ENCODE measurements at regions not wholly inside any gene's neighbourhood (a gene's known extent, or its start where the extent isn't known, plus 50 kb on each side); places are given as distances from the start of the nearest gene placed in this dataset.

- ChIA-PET CTCF (no interaction called here), RAD21 (ENCODE audit: low non-redundant PET in 1 of 2, low total read pairs in 2 of 2, uncharacterized antibody in 2 of 2, unreplicated experiment in 2 of 2) (no interaction called here), POLR2A (no interaction called here)
- Histone ChIP-seq H3K9ac (ENCODE audit: low read length) (no peak overlapping the region), H3K27ac (ENCODE audit: low read depth, low read length) (no peak overlapping the region), H3K36me3 (ENCODE audit: control insufficient read depth in 1 of 2, insufficient read depth in 2 of 2, low read length in 2 of 2) (no peaks in the 10 kb centered on the region), H3K4me1 (ENCODE audit: control insufficient read depth in 1 of 2, insufficient read depth in 2 of 2, low read length in 2 of 2) (no peaks in the 10 kb centered on the region), H4K20me1 (ENCODE audit: insufficient read depth) (no peaks in the 10 kb centered on the region), H3K4me3 (replicated peaks in 1 of 2; ENCODE audit: low read depth in 1 of 2, low read length in 2 of 2) (no peak overlapping the region), H2AFZ (ENCODE audit: low read depth, low read length, poor library complexity, severe bottlenecking) (no peak overlapping the region), H3K9me3 (ENCODE audit: control insufficient read depth in 1 of 2, insufficient read depth in 1 of 2, low read depth in 1 of 2, low read length in 2 of 2) (peaks cover 0 to 4% of the 10 kb centered on the region in 2 experiments; a peak in 2 of 4 replicates), H3K4me2 (ENCODE audit: low read length) (no peak overlapping the region), H3K9me2 (ENCODE audit: insufficient read depth) (no peaks in the 10 kb centered on the region), H3K79me2 (ENCODE audit: insufficient read depth, low read length) (no peaks in the 10 kb centered on the region), H3K27me3 (ENCODE audit: insufficient read depth, low read length) (no peaks in the 10 kb centered on the region)
- intact Hi-C loops (cut with micrococcal nuclease), result no loop called here
- TF ChIP-seq ZBTB33 (IDR thresholded peaks at IDR 0.05; ENCODE audit: extremely low read depth, insufficient replicate concordance, low read length), result no peak
- no peak for ATAC-seq
- BruUV-seq (replicated peaks), result no TSS peak
- DNase-seq (ENCODE audit: low read depth, low spot score), result no peak
Observed at GRCh38 chr15:93758824-93759223, 472.5 kb upstream of the MCTP2 start.

GRCh38 chr15:93748710-93749109 is 482.7 kb upstream of the MCTP2 start:
- no peak overlapping the region for H3K27ac ChIP-seq (ENCODE audit: low read depth, low read length)
- ChIA-PET POLR2A (no interaction called here), CTCF (no interaction called here), RAD21 (ENCODE audit: low non-redundant PET in 1 of 2, low total read pairs in 2 of 2, uncharacterized antibody in 2 of 2, unreplicated experiment in 2 of 2) (no interaction called here)
- no peaks in the 10 kb centered on the region for H3K9me2 ChIP-seq (ENCODE audit: insufficient read depth)
- intact Hi-C loops (cut with micrococcal nuclease), result no loop called here
- H3K27me3 ChIP-seq (ENCODE audit: insufficient read depth, low read length), result no peaks in the 10 kb centered on the region
- H3K36me3 ChIP-seq (ENCODE audit: control insufficient read depth in 1 of 2, insufficient read depth in 2 of 2, low read length in 2 of 2), result no peaks in the 10 kb centered on the region
- H4K20me1 ChIP-seq (ENCODE audit: insufficient read depth), result no peaks in the 10 kb centered on the region
- ATAC-seq (no peak), DNase-seq (ENCODE audit: low read depth, low spot score) (no peak)
- H3K4me3 ChIP-seq (replicated peaks in 1 of 2; ENCODE audit: low read depth in 1 of 2, low read length in 2 of 2), result no peak overlapping the region
- H2AFZ ChIP-seq (ENCODE audit: low read depth, low read length, poor library complexity, severe bottlenecking), result no peak overlapping the region
- H3K9ac ChIP-seq (ENCODE audit: low read length), result no peak overlapping the region
- peaks cover 0 to 8% of the 10 kb centered on the region in 2 experiments; a peak in 1 of 4 replicates for H3K9me3 ChIP-seq (ENCODE audit: control insufficient read depth in 1 of 2, insufficient read depth in 1 of 2, low read depth in 1 of 2, low read length in 2 of 2)
- H3K4me1 ChIP-seq (ENCODE audit: control insufficient read depth in 1 of 2, insufficient read depth in 2 of 2, low read length in 2 of 2), result no peaks in the 10 kb centered on the region
- H3K79me2 ChIP-seq (ENCODE audit: insufficient read depth, low read length), result no peaks in the 10 kb centered on the region
- no peak overlapping the region for H3K4me2 ChIP-seq (ENCODE audit: low read length)
- BruUV-seq (replicated peaks), result no TSS peak
- TF ChIP-seq ELF1 (IDR thresholded peaks at IDR 0.05; ENCODE audit: borderline replicate concordance, low read depth), result no peak
- no peak for TF ChIP-seq RAD21 (IDR thresholded peaks at IDR 0.05; ENCODE audit: low read depth)
- TF ChIP-seq CTCF (IDR thresholded peaks at IDR 0.05 in 2 of 3, conservative IDR thresholded peaks at IDR 0.05 in 1 of 3; ENCODE audit: borderline replicate concordance in 1 of 3, insufficient read depth in 1 of 3, low read depth in 2 of 3, low read length in 2 of 3), result no peak
- no peak for TF ChIP-seq SIN3A (IDR thresholded peaks at IDR 0.05; ENCODE audit: low read depth)
- no peak for TF ChIP-seq EZH2phosphoT487 (IDR thresholded peaks at IDR 0.05; ENCODE audit: borderline replicate concordance)
- TF ChIP-seq YY1 (IDR thresholded peaks at IDR 0.05; ENCODE audit: extremely low read depth, insufficient replicate concordance, low read depth, low read length), result no peak
- no peak for TF ChIP-seq REST (IDR thresholded peaks at IDR 0.05; ENCODE audit: low read depth)
- TF ChIP-seq CBX3 (IDR thresholded peaks at IDR 0.05; ENCODE audit: low read depth), result no peak
- TF ChIP-seq ATF3 (IDR thresholded peaks at IDR 0.05), result no peak
- no peak for TF ChIP-seq JUND (IDR thresholded peaks at IDR 0.05)
- TF ChIP-seq CEBPB (IDR thresholded peaks at IDR 0.05; ENCODE audit: low read depth), result no peak
- TF ChIP-seq EZH2 (IDR thresholded peaks at IDR 0.05), result no peak
- no peak for TF ChIP-seq SP1 (IDR thresholded peaks at IDR 0.05; ENCODE audit: low read depth)
